ENCODE measurements at regions not wholly inside any gene's neighbourhood (a gene's known extent, or its start where the extent isn't known, plus 50 kb on each side); places are given as distances from the start of the nearest gene placed in this dataset.

DNA sequence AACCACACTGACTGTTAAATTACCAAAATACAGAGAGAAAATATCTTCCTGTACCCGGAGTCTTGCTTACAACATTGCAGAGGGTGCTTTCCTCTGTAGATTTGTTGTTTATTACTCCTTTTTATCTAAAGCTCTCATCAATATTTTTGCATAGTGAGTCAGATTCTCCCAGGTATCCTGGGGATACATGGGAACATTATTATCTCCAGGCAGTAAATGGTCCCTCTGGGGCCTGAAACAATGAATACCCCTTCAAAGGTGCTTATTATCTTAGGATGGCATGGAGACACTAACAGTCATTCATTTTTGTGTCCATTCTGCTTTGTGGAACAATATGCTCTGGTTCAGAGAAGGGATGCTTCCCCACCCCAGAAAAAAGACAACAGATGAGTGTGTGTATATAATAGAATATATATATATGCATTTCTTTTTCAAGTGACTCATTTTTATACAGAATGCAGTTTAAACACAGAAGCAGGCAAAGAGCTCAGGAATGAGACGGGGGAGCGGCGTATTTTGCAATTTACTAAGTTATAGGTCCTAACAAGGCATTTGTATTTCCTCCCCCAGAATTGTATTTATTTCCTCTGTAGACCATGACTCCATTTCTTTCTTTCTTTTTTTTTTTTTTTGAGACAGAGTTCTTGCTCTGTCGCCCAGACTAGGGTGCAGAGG lies 424.8 kb upstream of the ZEB2 start:
- Histone ChIP-seq H3K79me2 (ENCODE audit: control insufficient read depth, insufficient read depth, low read length) (no peaks in the 10 kb centered on the region), H3K4me1 (ENCODE audit: control insufficient read depth in 2 of 2, insufficient read depth in 2 of 2, low read length in 2 of 2) (no peaks in the 10 kb centered on the region), H3K27ac (ENCODE audit: low read length in 2 of 2) (no peak overlapping the region), H4K20me1 (ENCODE audit: control insufficient read depth, insufficient read depth, low read length, poor library complexity, severe bottlenecking) (no peaks in the 10 kb centered on the region), H3K9me3 (ENCODE audit: control extremely low read depth in 1 of 3, control insufficient read depth in 2 of 3, insufficient read depth in 1 of 3, low read length in 2 of 3) (no peaks in the 10 kb centered on the region), H3K4me2 (replicated peaks; ENCODE audit: low read depth, low read length, poor library complexity, severe bottlenecking) (no peak overlapping the region), H3K9ac (ENCODE audit: low read length) (no peak overlapping the region), H2AFZ (ENCODE audit: insufficient read depth, low read depth, low read length, poor library complexity, severe bottlenecking) (no peak overlapping the region), H3K36me3 (replicated peaks in 1 of 2; ENCODE audit: control extremely low read depth in 1 of 2, control insufficient read depth in 1 of 2, extremely low read depth in 1 of 2, insufficient read depth in 2 of 2, low read length in 1 of 2) (no peaks in the 10 kb centered on the region), H3K4me3 (ENCODE audit: control extremely low read depth in 1 of 5, extremely low read depth in 1 of 5, insufficient read depth in 1 of 5, low read depth in 2 of 5, low read length in 4 of 5) (no peak overlapping the region), H3K27me3 (replicated peaks in 1 of 4; ENCODE audit: control extremely low read depth in 1 of 4, control insufficient read depth in 3 of 4, insufficient read depth in 4 of 4, low read length in 3 of 4) (no peaks in the 10 kb centered on the region)
- Mint-ChIP-seq H3K4me1 (no peaks in the 10 kb centered on the region), H3K9me3 (ENCODE audit: insufficient read depth) (no peaks in the 10 kb centered on the region), H3K27ac (no peak overlapping the region), H3K4me3 (no peak overlapping the region), H3K27me3 (no peaks in the 10 kb centered on the region)
- ChIA-PET CTCF (no interaction called here), POLR2A (no interaction called here)
- DNase-seq (no peak), ATAC-seq (ENCODE audit: low read depth) (no peak)
- no CpG with 5 or more reads among the region's 5 CpGs for WGBS (ENCODE audit: insufficient coverage)
- intact Hi-C loops (cut with micrococcal nuclease): no loop called here
- TF ChIP-seq EZH2 (IDR thresholded peaks at IDR 0.05; ENCODE audit: borderline replicate concordance, insufficient read depth, low read depth, low read length, poor library complexity, severe bottlenecking): no peak

DNA sequence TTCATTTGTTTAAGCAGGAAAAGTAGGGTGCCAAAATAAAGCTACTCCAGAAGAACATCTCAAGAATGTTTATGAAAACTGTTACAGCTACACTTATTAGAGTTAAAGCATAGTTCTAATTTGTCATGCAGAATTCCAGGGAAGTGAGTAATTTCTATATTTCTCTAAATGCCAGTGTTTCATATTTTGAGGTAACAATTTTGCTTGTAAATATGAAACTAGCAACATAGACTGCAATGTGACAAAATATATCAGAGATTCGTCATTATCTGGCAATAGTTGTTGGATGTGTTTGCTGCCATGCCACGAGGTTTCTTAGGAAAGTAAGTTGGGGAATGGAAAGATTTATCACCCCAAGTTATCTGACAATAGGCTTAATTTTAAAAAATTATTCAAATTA lies 424.1 kb upstream of the ZEB2 start:
- Histone ChIP-seq H3K9me3 (ENCODE audit: control extremely low read depth in 1 of 3, control insufficient read depth in 2 of 3, insufficient read depth in 1 of 3, low read length in 2 of 3) (no peaks in the 10 kb centered on the region), H3K27me3 (replicated peaks in 1 of 4; ENCODE audit: control extremely low read depth in 1 of 4, control insufficient read depth in 3 of 4, insufficient read depth in 4 of 4, low read length in 3 of 4) (no peaks in the 10 kb centered on the region), H3K27ac (ENCODE audit: low read length in 2 of 2) (no peak overlapping the region), H3K4me2 (replicated peaks; ENCODE audit: low read depth, low read length, poor library complexity, severe bottlenecking) (no peak overlapping the region), H3K4me3 (ENCODE audit: control extremely low read depth in 1 of 5, extremely low read depth in 1 of 5, insufficient read depth in 1 of 5, low read depth in 2 of 5, low read length in 4 of 5) (no peak overlapping the region), H3K4me1 (ENCODE audit: control insufficient read depth in 2 of 2, insufficient read depth in 2 of 2, low read length in 2 of 2) (no peaks in the 10 kb centered on the region), H3K79me2 (ENCODE audit: control insufficient read depth, insufficient read depth, low read length) (no peaks in the 10 kb centered on the region), H4K20me1 (ENCODE audit: control insufficient read depth, insufficient read depth, low read length, poor library complexity, severe bottlenecking) (no peaks in the 10 kb centered on the region), H3K9ac (ENCODE audit: low read length) (no peak overlapping the region), H2AFZ (ENCODE audit: insufficient read depth, low read depth, low read length, poor library complexity, severe bottlenecking) (no peak overlapping the region), H3K36me3 (replicated peaks in 1 of 2; ENCODE audit: control extremely low read depth in 1 of 2, control insufficient read depth in 1 of 2, extremely low read depth in 1 of 2, insufficient read depth in 2 of 2, low read length in 1 of 2) (no peaks in the 10 kb centered on the region)
- WGBS (ENCODE audit: insufficient coverage): no CpG with 5 or more reads among the region's 2 CpGs
- Mint-ChIP-seq H3K9me3 (ENCODE audit: insufficient read depth) (no peaks in the 10 kb centered on the region), H3K4me3 (no peak overlapping the region), H3K27ac (no peak overlapping the region), H3K27me3 (no peaks in the 10 kb centered on the region), H3K4me1 (no peaks in the 10 kb centered on the region)
- POLR2A ChIA-PET: no interaction called here
- ATAC-seq (ENCODE audit: low read depth) (no peak), DNase-seq (no peak)
- TF ChIP-seq, protein P1, sequence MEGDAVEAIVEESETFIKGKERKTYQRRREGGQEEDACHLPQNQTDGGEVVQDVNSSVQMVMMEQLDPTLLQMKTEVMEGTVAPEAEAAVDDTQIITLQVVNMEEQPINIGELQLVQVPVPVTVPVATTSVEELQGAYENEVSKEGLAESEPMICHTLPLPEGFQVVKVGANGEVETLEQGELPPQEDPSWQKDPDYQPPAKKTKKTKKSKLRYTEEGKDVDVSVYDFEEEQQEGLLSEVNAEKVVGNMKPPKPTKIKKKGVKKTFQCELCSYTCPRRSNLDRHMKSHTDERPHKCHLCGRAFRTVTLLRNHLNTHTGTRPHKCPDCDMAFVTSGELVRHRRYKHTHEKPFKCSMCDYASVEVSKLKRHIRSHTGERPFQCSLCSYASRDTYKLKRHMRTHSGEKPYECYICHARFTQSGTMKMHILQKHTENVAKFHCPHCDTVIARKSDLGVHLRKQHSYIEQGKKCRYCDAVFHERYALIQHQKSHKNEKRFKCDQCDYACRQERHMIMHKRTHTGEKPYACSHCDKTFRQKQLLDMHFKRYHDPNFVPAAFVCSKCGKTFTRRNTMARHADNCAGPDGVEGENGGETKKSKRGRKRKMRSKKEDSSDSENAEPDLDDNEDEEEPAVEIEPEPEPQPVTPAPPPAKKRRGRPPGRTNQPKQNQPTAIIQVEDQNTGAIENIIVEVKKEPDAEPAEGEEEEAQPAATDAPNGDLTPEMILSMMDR (IDR thresholded peaks at IDR 0.05): no peak
- TF ChIP-seq EZH2 (IDR thresholded peaks at IDR 0.05; ENCODE audit: borderline replicate concordance, insufficient read depth, low read depth, low read length, poor library complexity, severe bottlenecking): no peak
- CTCF ChIA-PET: no interaction called here
- intact Hi-C loops (cut with micrococcal nuclease): no loop called here
